GM23248 (cell line): ENCODE measurements at regions not wholly inside any gene's neighbourhood (a gene's known extent, or its start where the extent isn't known, plus 50 kb on each side); places are given as distances from the start of the nearest gene placed in this dataset.

Source experiments
- EZH2 ChIP-seq: fragments of 200-600 bp; sonication (generic); IDR thresholded peaks from 2 replicates; pipeline ENCODE4 v1.6.1; 2018; ENCODE audit warnings: antibody characterized with exemption, mild to moderate bottlenecking; ENCODE audit not compliant: insufficient read depth, poor library complexity, severe bottlenecking
- EZH2phosphoT487 ChIP-seq: fragments of 200-600 bp; sonication (generic); IDR thresholded peaks from 2 replicates; pipeline ENCODE4 v1.6.1; 2018; ENCODE audit warnings: antibody characterized with exemption, moderate library complexity, mild to moderate bottlenecking, low read depth; ENCODE audit not compliant: insufficient read depth

- TF ChIP-seq EZH2phosphoT487 (no peak), EZH2 (no peak)
Measured at GRCh38 chr11:112394304-112394703, 133.6 kb upstream of the PLET1 start.
